HG03095 (cell line): ENCODE measurements at regions not wholly inside any gene's neighbourhood (a gene's known extent, or its start where the extent isn't known, plus 50 kb on each side); places are given as distances from the start of the nearest gene placed in this dataset.

Experiments
- ATAC-seq: cut with Tn5 transposase; IDR thresholded peaks from one replicate; pipeline ENCODE4 v1.9.1; 2021; ENCODE audit warnings: moderate library complexity; ENCODE audit not compliant: unreplicated experiment

DNA sequence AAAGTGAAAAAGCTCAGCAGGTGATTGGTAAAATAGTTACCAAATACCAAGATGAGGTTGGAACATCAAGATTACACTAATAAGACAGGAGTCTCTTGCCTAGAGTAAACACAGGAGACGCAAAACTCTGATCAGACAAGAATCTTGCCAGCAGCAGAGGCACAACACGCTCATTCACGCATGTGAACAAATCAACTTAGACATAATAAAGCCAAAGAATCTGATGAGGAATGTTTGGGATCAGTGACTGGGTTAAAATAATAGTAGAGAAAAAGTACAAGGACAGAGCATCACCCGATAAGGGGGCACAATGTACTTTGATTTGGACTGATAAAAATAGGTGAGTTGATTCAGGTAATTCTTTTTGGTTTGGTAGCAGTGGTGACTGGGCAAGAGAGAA lies 159.5 kb upstream of the GRIP1 start:
- no peak for ATAC-seq

DNA sequence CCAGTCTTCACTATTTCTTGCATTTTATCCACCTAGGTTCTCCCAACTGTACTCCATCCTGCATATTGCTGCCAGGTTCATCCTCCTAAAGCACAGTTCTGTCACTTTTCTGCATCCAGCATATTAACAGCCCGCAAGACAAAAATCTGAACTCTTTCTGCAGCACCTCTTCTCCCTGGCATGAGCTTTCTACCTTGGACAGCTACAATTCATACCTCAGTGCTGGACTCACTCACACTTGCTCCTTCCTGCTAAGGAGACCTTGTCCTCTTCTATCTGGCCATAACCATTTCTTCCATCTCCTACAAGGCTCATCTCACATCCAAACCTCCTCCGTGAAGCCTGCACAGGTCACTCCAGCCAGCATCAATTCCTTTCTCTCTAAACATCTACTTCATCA lies 170.1 kb upstream of the GRIP1 start:
- no peak for ATAC-seq

DNA sequence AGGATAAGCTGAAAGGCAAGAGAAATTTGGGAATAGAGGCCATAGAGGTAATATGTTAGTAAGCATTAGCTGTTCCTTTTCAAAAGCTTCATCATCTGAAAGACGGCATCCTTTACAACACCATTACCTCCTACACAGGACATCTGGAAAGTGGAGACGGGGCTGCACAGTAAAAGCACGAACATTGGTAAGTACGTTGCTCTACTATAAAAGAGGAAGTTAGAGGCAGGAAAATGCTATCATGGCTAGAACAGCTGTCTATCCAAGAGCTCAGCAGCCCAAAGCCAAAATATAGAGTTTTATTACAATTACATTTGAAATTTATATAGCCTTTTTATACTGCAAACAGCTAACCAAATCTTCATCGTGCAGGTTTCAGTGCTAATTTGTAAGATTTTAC lies 172.3 kb upstream of the GRIP1 start:
- ATAC-seq: no peak

- ATAC-seq: no peak
Observed at GRCh38 chr12:66852091-66852490, 173.2 kb upstream of the GRIP1 start.

DNA sequence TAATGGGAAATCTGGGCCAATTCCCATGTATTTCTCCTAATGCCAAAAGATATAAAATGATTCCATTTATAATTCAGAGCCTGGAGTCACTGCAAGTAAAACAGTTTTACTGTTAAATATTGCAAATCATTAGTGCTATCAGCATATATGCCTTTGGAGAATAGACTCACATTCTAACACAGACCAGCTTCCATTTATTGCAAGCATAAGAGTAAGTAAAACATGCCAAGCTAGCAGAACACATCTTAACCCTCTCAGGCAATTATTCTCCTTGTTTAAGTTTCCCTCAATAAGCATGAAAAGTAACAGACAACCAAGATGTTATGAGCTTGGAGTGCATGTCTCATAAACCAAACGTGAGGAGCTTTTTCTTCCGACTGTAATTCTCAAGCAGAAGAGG lies 173.9 kb upstream of the GRIP1 start:
- ATAC-seq: no peak

DNA sequence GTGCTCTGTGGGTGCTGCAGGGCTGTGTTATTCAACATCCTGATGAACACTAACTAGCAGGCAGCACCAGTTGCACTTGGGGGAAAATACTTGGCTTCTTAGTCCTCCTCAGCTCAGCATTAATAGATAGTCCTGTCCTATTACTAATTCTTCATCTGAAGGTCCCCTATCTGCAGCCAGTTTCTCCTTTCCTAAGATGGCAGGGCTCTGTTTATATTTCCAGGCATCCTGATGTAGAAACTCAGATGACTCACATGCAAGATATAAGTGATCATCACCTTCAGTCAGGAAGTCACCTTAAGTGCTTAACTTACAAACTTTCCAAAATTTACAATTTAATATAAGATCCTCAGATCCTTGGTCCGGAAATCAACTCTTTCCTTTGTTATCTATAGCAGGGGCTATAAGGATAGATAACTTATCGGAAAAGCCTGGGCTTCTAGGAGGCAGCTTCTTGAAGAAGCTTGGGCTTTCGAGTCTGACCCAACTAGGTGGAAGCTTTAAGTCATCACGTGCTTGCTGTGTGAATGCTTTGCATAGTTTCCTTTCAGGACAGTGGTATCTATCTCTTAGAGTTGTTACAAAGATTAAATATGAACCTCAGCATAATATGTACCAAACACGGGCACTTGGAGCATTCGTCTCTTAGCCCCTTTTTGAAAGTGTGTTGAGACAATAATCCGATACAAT lies 181.0 kb upstream of the GRIP1 start:
- no peak for ATAC-seq

DNA sequence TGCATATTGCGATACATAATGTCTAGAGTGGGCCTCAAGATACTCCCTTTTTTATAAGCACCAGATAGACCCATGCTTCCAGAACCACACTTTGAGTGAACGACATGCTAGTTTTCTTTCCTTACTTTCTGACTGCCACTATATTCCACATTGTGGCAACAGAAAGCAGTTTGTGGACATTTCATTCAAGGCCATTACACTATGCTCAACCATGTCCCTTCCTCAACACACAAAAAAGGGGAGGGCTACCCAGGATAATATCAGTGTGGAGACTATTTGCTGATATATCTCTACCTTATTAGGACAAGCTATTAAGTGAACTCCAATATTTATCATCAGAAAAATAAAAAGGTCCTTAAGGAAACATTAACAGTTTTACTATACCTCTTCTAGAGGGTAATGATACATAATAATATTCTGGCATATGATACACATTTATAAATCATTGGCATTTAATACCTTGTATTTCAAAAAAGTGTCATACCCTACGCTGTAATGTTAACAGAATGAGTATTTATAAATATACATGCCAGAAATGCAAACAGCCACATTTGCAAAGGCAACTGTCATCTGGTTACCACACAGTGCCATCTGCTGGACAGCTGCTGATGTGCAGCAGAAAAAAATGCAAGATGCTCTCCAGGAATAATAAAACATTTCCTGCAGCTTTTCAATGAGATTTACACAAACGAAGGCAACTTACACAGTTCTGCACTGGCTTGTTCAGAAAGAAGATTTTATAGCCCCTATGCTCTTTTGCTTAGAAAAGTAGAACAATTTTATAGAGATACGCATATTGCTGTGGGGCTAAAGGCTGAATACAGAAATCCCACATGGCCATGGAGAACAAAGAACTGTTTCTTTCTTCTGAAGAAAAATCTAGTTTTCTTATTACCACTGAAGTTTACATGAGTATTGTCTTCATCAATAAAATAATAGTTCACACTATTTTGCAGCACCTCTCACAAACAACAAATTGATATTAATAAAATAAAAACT lies 182.2 kb upstream of the GRIP1 start:
- ATAC-seq: peak; percentile 80

DNA sequence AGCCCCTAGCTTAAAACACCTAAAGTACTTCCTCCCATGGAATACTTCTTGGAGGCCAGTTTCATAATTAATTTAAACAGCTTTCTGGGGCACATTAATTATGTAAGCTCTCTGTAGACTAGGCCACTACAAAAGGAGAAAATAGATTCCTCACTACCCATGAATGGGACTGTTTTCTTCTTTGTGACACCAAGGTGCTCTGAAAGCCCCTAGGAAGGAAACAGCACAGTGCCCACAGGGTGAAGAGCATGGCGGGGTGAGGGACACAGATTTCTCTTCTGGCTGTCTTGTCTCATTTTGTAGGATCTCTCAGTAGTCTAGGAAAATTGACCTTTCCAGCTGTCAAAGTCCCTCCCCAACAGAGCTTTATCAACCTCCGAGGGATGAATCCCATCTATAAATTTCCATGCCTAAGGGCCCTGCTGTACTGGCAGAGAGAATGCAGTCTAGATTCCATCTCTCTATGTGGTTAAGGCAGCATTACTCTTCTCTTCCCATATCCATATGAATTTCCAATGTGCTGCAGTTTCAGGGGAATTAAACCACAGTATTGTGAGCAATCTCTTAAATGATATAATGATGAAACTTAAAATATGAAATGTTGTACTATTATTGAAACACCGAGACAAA lies 183.6 kb upstream of the GRIP1 start:
- no peak for ATAC-seq

- no peak for ATAC-seq
Observed at GRCh38 chr12:66863276-66863675, 184.4 kb upstream of the GRIP1 start.

DNA sequence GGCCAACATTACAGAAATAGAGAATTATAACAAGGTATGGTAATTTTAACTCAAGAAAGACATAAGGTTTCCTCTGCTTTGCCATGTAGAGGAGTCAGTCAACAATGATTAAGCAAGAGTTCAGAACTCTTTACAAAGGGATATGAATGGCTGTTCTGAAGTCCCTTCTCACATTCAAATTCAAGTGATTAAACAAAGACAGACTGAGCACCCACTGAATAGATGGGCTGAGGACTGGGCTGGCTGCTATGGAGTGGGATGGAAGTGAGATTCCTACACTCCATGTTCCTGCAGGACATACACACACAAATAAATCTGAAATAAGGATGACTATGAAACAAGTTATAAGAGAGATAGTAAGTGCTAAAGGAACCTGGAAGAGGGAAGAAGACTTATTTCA lies 199.0 kb upstream of the GRIP1 start:
- no peak for ATAC-seq

- ATAC-seq: no peak
Observed at GRCh38 chr12:66879409-66879808, 200.5 kb upstream of the GRIP1 start.

DNA sequence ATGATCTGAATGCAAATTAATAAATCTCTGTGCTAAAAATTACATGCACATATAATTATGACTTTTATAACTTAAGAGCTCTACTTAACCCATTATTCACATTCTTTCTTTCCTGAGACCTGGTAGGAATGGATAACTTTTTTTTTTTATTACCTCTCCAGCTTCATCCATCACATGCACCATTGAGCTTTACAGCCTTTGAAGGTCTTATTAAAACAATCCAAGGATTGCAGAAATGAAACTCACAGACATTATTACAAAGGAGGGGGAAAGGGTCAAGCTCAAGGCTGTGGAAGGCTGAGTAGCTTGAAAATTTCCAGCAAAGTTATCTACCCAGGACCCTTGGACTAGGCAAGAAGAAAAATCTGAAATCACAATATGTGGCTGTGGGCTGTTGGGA lies 202.5 kb upstream of the GRIP1 start:
- ATAC-seq: no peak

DNA sequence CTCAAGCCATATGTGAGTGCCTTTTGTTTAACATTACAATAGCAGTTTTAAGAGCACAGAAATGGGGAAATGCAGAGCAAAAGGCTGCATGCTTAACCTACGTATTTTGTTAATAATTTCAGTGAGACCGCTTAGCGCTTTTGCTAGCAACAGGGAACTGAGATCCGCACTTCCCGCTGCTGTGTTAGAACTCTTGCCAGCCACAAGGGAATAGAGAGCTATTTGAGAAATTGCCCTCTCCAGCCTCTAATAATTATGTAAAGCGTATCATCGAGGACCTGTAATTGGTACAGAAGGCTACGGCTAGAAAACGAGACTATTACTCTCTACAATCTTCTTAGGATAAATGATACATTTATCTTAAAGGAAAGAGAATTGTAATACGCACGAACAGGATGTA lies 205.2 kb upstream of the GRIP1 start:
- no peak for ATAC-seq

GRCh38 chr12:66885115-66885875 lies 206.4 kb upstream of the GRIP1 start:
- no peak for ATAC-seq

DNA sequence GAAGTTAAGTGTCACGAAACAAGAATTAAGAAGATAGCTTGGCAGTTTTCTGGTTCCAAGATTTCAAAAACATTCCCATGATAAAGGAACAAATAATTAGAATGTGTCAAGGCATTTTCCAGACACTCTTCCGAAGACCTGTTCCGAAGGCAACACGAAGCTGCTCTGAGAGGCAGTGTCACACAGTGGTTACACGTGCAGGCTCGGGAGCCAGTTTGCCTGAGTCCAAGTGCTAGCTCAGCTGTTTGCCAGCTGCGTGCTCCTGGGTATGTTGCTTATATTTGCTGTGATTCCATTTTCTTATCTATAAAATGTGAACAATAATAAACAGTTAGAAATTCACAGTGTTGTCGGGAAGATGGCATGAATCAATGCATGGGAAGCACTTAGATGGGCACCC lies 217.9 kb upstream of the GRIP1 start:
- no peak for ATAC-seq

- ATAC-seq: no peak
Observed at GRCh38 chr12:66898700-66899469, 220.0 kb upstream of the GRIP1 start.

GRCh38 chr12:66899588-66899987 lies 220.7 kb upstream of the GRIP1 start:
- no peak for ATAC-seq

DNA sequence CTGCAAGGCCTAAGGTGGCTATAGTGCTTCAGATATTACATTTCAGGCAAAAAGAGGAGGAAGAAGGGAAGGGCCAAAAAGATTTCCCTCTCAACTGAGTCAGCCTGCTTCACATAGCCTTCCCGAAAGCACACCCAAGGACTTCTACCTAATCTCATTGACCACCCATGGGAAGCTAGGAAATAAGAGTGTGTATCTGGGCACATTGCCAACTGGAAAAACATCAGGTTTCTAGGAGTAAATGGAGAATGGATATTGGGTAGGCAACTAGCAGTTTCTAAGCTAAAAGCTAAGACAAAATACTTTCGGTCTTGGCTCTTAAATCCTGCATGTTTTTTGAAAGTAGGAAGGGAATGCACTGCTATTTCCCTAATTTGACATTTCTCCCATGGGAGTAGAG lies 221.7 kb upstream of the GRIP1 start:
- no peak for ATAC-seq

DNA sequence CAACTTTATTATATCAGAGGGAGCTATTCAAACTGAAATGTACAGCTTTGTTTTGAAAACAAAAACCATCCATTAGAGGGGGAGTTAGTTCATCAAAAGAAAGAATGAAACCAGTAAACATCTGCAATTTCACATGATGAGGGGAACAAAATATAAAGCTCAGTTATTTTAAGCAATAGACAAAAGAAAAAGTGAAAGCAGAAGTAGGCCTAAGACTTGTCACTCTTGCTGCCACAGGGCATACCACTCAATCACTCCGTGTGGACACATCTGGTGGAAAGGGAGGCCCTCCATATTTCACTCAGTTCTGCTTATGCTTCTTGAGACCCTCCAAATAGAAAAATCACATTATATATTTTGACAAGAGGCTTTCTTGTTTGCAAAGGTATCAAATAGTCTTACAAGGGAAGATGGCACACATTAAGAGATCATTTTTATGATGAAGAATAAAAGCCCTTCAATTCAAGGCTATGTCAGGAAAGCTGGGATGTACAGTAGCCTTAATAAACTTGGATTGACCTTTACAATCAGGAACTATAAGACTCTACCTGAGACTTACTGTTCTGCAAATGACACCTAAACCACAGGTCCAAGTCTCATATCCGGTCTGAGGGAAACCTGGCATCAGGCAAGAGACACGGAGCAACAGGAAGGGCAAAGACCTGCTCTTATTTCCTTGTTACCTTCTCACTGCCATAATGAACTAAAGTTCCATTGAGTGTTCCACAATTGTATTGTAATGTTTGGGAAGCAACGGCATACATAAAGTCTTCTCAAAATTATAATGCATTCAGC lies 222.5 kb upstream of the GRIP1 start:
- peak; percentile 90 for ATAC-seq
